ENCODE measurements at regions not wholly inside any gene's neighbourhood (a gene's known extent, or its start where the extent isn't known, plus 50 kb on each side); places are given as distances from the start of the nearest gene placed in this dataset.

GRCh38 chr7:106569500-106569929 is 91.4 kb downstream of the CCDC71L start:
- TF ChIP-seq CTCF (IDR thresholded peaks at IDR 0.05) (no peak), EP300 (IDR thresholded peaks at IDR 0.05) (no peak), POLR2A (IDR thresholded peaks at IDR 0.05) (no peak)
